GM19043 (cell line): ENCODE measurements at regions not wholly inside any gene's neighbourhood (a gene's known extent, or its start where the extent isn't known, plus 50 kb on each side); places are given as distances from the start of the nearest gene placed in this dataset.
"Not testable (repeated sequence)": the region's sequence is repeated elsewhere in the genome, so short reads cannot be mapped to it uniquely, and the experiment has no call there.

Experiments used
- ATAC-seq: cut with Tn5 transposase; IDR thresholded peaks from one replicate; pipeline ENCODE4 v1.9.1; 2021; ENCODE audit warnings: low read depth; ENCODE audit not compliant: unreplicated experiment

- no peak for ATAC-seq
Measured at GRCh38 chr5:63233361-63233760, 654.7 kb downstream of the LRRC70 start.

- no peak for ATAC-seq
Measured at GRCh38 chr5:63230754-63231153, 652.1 kb downstream of the LRRC70 start.

GRCh38 chr5:63228154-63228553 is 649.5 kb downstream of the LRRC70 start:
- no peak for ATAC-seq

GRCh38 chr5:63220244-63220643 is 641.6 kb downstream of the LRRC70 start:
- ATAC-seq: no peak

- no peak for ATAC-seq
Measured at GRCh38 chr5:63217422-63217821, 638.8 kb downstream of the LRRC70 start.

GRCh38 chr5:63213256-63213655 is 634.6 kb downstream of the LRRC70 start:
- no peak for ATAC-seq

GRCh38 chr5:63211448-63212132 is 633.0 kb downstream of the LRRC70 start:
- no peak for ATAC-seq

- ATAC-seq: no peak
Measured at GRCh38 chr5:63205976-63206375, 627.4 kb downstream of the LRRC70 start.

- ATAC-seq: no peak
Measured at GRCh38 chr5:63201738-63202137, 623.1 kb downstream of the LRRC70 start.

GRCh38 chr5:63194126-63194525 is 615.5 kb downstream of the LRRC70 start:
- no peak for ATAC-seq

- ATAC-seq: not testable (repeated sequence)
Measured at GRCh38 chr5:63180190-63180589, 601.6 kb downstream of the LRRC70 start.

- ATAC-seq: no peak
Measured at GRCh38 chr5:63175850-63176249, 597.2 kb downstream of the LRRC70 start.

GRCh38 chr5:63170486-63170885 is 591.9 kb downstream of the LRRC70 start:
- ATAC-seq: no peak

- ATAC-seq: no peak
Measured at GRCh38 chr5:63164838-63165535, 586.4 kb downstream of the LRRC70 start.

GRCh38 chr5:63164339-63164738 is 585.7 kb downstream of the LRRC70 start:
- no peak for ATAC-seq

- no peak for ATAC-seq
Measured at GRCh38 chr5:63155310-63155631, 576.7 kb downstream of the LRRC70 start.

- no peak for ATAC-seq
Measured at GRCh38 chr5:63154476-63155309, 576.1 kb downstream of the LRRC70 start.

- ATAC-seq: no peak
Measured at GRCh38 chr5:63152871-63153270, 574.3 kb downstream of the LRRC70 start.

GRCh38 chr5:63145167-63145566 is 566.5 kb downstream of the LRRC70 start:
- no peak for ATAC-seq

GRCh38 chr5:63141591-63141990 is 563.0 kb downstream of the LRRC70 start:
- ATAC-seq: no peak

GRCh38 chr5:63135291-63135690 is 556.7 kb downstream of the LRRC70 start:
- no peak for ATAC-seq
